ENCODE measurements at regions not wholly inside any gene's neighbourhood (a gene's known extent, or its start where the extent isn't known, plus 50 kb on each side); places are given as distances from the start of the nearest gene placed in this dataset.

GRCh38 chr9:81410201-81410600 is 279.1 kb downstream of the TLE1 start:
- Histone ChIP-seq H3K9me3 (no peaks in the 10 kb centered on the region), H3K4me1 (ENCODE audit: low read depth) (no peaks in the 10 kb centered on the region), H3K36me3 (ENCODE audit: low read depth) (no peaks in the 10 kb centered on the region), H3K4me3 (no peak overlapping the region)
- intact Hi-C loops (cut with DNase I, micrococcal nuclease), result no loop called here
- DNase-seq (no peak), ATAC-seq (no peak)
- no peak for TF ChIP-seq CTCF (IDR thresholded peaks at IDR 0.05)

GRCh38 chr9:81408951-81409350 is 280.4 kb downstream of the TLE1 start:
- no peak overlapping the region for H3K4me3 ChIP-seq
- TF ChIP-seq CTCF (IDR thresholded peaks at IDR 0.05), result no peak
- H3K4me1 ChIP-seq (ENCODE audit: low read depth), result no peaks in the 10 kb centered on the region
- no peak for DNase-seq
- intact Hi-C loops (cut with DNase I, micrococcal nuclease), result no loop called here
- ATAC-seq, result no peak
- no peaks in the 10 kb centered on the region for H3K36me3 ChIP-seq (ENCODE audit: low read depth)
- H3K9me3 ChIP-seq, result no peaks in the 10 kb centered on the region

GRCh38 chr9:81404931-81405598 is 284.3 kb downstream of the TLE1 start:
- DNase-seq, result no peak
- ATAC-seq, result no peak
- Histone ChIP-seq H3K4me1 (ENCODE audit: low read depth) (no peaks in the 10 kb centered on the region), H3K4me3 (no peak overlapping the region), H3K9me3 (no peaks in the 10 kb centered on the region), H3K36me3 (ENCODE audit: low read depth) (no peaks in the 10 kb centered on the region)
- TF ChIP-seq CTCF (IDR thresholded peaks at IDR 0.05), result no peak
- intact Hi-C loops (cut with DNase I, micrococcal nuclease), result no loop called here

GRCh38 chr9:81397481-81398381 is 291.6 kb downstream of the TLE1 start:
- TF ChIP-seq CTCF (IDR thresholded peaks at IDR 0.05), result no peak
- DNase-seq (no peak), ATAC-seq (no peak)
- H3K9me3 ChIP-seq, result no peaks in the 10 kb centered on the region
- no peaks in the 10 kb centered on the region for H3K4me1 ChIP-seq (ENCODE audit: low read depth)
- intact Hi-C loops (cut with DNase I, micrococcal nuclease), result no loop called here
- H3K36me3 ChIP-seq (ENCODE audit: low read depth), result no peaks in the 10 kb centered on the region
- H3K4me3 ChIP-seq, result no peak overlapping the region

- H3K4me3 ChIP-seq, result no peak overlapping the region
- ATAC-seq (no peak), DNase-seq (no peak)
- H3K36me3 ChIP-seq (ENCODE audit: low read depth), result no peaks in the 10 kb centered on the region
- intact Hi-C loops (cut with DNase I, micrococcal nuclease), result no loop called here
- no peaks in the 10 kb centered on the region for H3K4me1 ChIP-seq (ENCODE audit: low read depth)
- H3K9me3 ChIP-seq, result no peaks in the 10 kb centered on the region
- no peak for TF ChIP-seq CTCF (IDR thresholded peaks at IDR 0.05)
Measured at GRCh38 chr9:81396528-81396927, 292.8 kb downstream of the TLE1 start.
